Panc1 (cell line): ENCODE measurements at regions not wholly inside any gene's neighbourhood (a gene's known extent, or its start where the extent isn't known, plus 50 kb on each side); places are given as distances from the start of the nearest gene placed in this dataset.

ENCODE experiments used
- ATAC-seq: fragments of 200-7000 bp; cut with Tn5 transposase; 2 replicates; pipeline ENCODE4 v1.9.1; 2020; ENCODE audit warnings: mild to moderate bottlenecking, moderate library complexity
- BruUV-seq: library from RNA; stranded (reverse); fragments of 400-500 nt; replicated peaks from 2 replicates; lab custom pipeline; 2021; lab: Mats Ljungman, UMichigan
- CTCF ChIA-PET: fragments of 300-600 bp; sonication (Branson Sonifier 250); formaldehyde crosslinking; loops from one replicate; lab custom pipeline; 2022; ENCODE audit warnings: antibody characterized with exemption; lab: Charles Lee
- POLR2A ChIA-PET: fragments of 300-600 bp; sonication (Branson Sonifier 250); formaldehyde crosslinking; loops from one replicate; lab custom pipeline; 2022; ENCODE audit warnings: antibody characterized with exemption; lab: Charles Lee
- DNase-seq: peaks from one replicate; pipeline ENCODE4 v3.0.0-alpha.2; 2010; ENCODE audit warnings: low read depth, low spot score
- H3K27ac ChIP-seq: 2 replicates; pipeline ENCODE4 v1.5.1; 2011; ENCODE audit warnings: mild to moderate bottlenecking, low read length, inconsistent platforms
- H3K27me3 ChIP-seq: fragments of 200-500 bp; sonication (Bioruptor generic); 2 replicates; pipeline ENCODE4 v1.6.0; 2014; ENCODE audit warnings: low read length, inconsistent platforms; ENCODE audit not compliant: control insufficient read depth, insufficient read depth
- H3K36me3 ChIP-seq: fragments of 200-500 bp; sonication (Bioruptor generic); 2 replicates; pipeline ENCODE4 v1.5.1; 2014; ENCODE audit warnings: inconsistent platforms, mild to moderate bottlenecking, low read length, moderate library complexity; ENCODE audit not compliant: control insufficient read depth, insufficient read depth
- H3K4me1 ChIP-seq: 2 replicates; pipeline ENCODE4 v1.5.1; 2011; ENCODE audit warnings: inconsistent platforms, mild to moderate bottlenecking, low read length, moderate library complexity; ENCODE audit not compliant: control insufficient read depth, insufficient read depth
- H3K4me3 ChIP-seq, 2 experiments: 2 replicates each; pipeline ENCODE4 v1.5.1; 2011 to 2012; ENCODE audit warnings: low read depth in 2 of 2, low read length in 2 of 2, mild to moderate bottlenecking in 2 of 2, inconsistent platforms in 1 of 2, moderate library complexity in 1 of 2
- H3K9me3 ChIP-seq: fragments of 200-500 bp; sonication (Bioruptor generic); 2 replicates; pipeline ENCODE4 v1.5.1; 2014; ENCODE audit warnings: low read depth, mild to moderate bottlenecking, inconsistent platforms, low read length, moderate library complexity; ENCODE audit not compliant: control insufficient read depth, insufficient read depth
- POLR2AphosphoS5 ChIP-seq: IDR thresholded peaks from 2 replicates; pipeline ENCODE4 v1.6.1; 2012; ENCODE audit warnings: mild to moderate bottlenecking, low read depth, low read length, moderate library complexity
- REST ChIP-seq, 2 experiments: IDR thresholded peaks; 2 replicates each; pipeline ENCODE4 v1.6.1; 2011 to 2012; ENCODE audit warnings: low read depth in 2 of 2, control low read depth in 1 of 2, low read length in 1 of 2, mild to moderate bottlenecking in 1 of 2, moderate library complexity in 1 of 2; ENCODE audit not compliant: insufficient read depth in 1 of 2
- SIN3A ChIP-seq: IDR thresholded peaks from 2 replicates; pipeline ENCODE4 v1.6.1; 2012; ENCODE audit warnings: low read depth, mild to moderate bottlenecking, low read length, moderate library complexity, borderline replicate concordance; ENCODE audit not compliant: insufficient read depth
- TCF7L2 ChIP-seq: IDR thresholded peaks from 2 replicates; pipeline ENCODE4 v1.6.1; 2011; ENCODE audit warnings: mild to moderate bottlenecking, low read depth, low read length, inconsistent platforms
- in situ Hi-C: cut with HindIII; loops from 2 replicates; pipeline ENCODE4 v1.10.0; 2016; ENCODE audit warnings: low sequenced_read_pairs, low pct_unique_long_range_greater_than_20kb
- intact Hi-C: fragments of 100-400 bp; cut with micrococcal nuclease; formaldehyde crosslinking; loops from one replicate; pipeline ENCODE4 v1.10.0; 2022; ENCODE audit not compliant: unreplicated experiment
- TF ChIP-seq, protein P1 (sequence below): fragments of 450-650 bp; IDR thresholded peaks from 2 replicates; pipeline ENCODE4 v1.5.1; 2017; ENCODE audit warnings: mild to moderate bottlenecking

GRCh38 chr10:58971211-58971610 lies 205.2 kb upstream of the PHYHIPL start:
- intact Hi-C loops, result no loop called here

GRCh38 chr10:58971796-58972491 lies 204.5 kb upstream of the PHYHIPL start:
- DNase-seq (no peak), ATAC-seq (no peak)
- ChIA-PET CTCF (no interaction called here), POLR2A (no interaction called here)
- no peaks in the 10 kb centered on the region for H3K4me1 ChIP-seq
- TF ChIP-seq, protein P1, sequence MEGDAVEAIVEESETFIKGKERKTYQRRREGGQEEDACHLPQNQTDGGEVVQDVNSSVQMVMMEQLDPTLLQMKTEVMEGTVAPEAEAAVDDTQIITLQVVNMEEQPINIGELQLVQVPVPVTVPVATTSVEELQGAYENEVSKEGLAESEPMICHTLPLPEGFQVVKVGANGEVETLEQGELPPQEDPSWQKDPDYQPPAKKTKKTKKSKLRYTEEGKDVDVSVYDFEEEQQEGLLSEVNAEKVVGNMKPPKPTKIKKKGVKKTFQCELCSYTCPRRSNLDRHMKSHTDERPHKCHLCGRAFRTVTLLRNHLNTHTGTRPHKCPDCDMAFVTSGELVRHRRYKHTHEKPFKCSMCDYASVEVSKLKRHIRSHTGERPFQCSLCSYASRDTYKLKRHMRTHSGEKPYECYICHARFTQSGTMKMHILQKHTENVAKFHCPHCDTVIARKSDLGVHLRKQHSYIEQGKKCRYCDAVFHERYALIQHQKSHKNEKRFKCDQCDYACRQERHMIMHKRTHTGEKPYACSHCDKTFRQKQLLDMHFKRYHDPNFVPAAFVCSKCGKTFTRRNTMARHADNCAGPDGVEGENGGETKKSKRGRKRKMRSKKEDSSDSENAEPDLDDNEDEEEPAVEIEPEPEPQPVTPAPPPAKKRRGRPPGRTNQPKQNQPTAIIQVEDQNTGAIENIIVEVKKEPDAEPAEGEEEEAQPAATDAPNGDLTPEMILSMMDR, result no peak
- no peak for TF ChIP-seq SIN3A
- no peak for TF ChIP-seq POLR2AphosphoS5
- no peak for TF ChIP-seq REST (IDR thresholded peaks at IDR 0.05; ENCODE audit: insufficient read depth in 1 of 2, low read depth in 2 of 2, low read length in 1 of 2)
- no peak for TF ChIP-seq TCF7L2
- intact Hi-C loops (no loop called here), in situ Hi-C loops (no loop called here)
- BruUV-seq, result no TSS peak
- H3K36me3 ChIP-seq, result no peaks in the 10 kb centered on the region
- no peak overlapping the region for H3K4me3 ChIP-seq
- no peaks in the 10 kb centered on the region for H3K27me3 ChIP-seq
- no peak overlapping the region for H3K27ac ChIP-seq
- H3K9me3 ChIP-seq, result no peaks in the 10 kb centered on the region

More at GRCh38 chr10:58971211-58971610, 205.2 kb upstream of the PHYHIPL start:
- DNase-seq (no peak), ATAC-seq (no peak)
- Histone ChIP-seq H3K36me3 (no peaks in the 10 kb centered on the region), H3K27ac (no peak overlapping the region), H3K27me3 (no peaks in the 10 kb centered on the region), H3K4me1 (no peaks in the 10 kb centered on the region), H3K9me3 (no peaks in the 10 kb centered on the region), H3K4me3 (no peak overlapping the region)
- in situ Hi-C loops, result no loop called here
- no TSS peak for BruUV-seq
- CTCF ChIA-PET, result no interaction called here
- POLR2A ChIA-PET, result no interaction called here
- TF ChIP-seq POLR2AphosphoS5, result no peak
- TF ChIP-seq SIN3A, result no peak
- no peak for TF ChIP-seq REST (IDR thresholded peaks at IDR 0.05; ENCODE audit: insufficient read depth in 1 of 2, low read depth in 2 of 2, low read length in 1 of 2)
- TF ChIP-seq, protein P1, result no peak
- TF ChIP-seq TCF7L2, result no peak
